IMR-90 (cell line): ENCODE measurements at regions not wholly inside any gene's neighbourhood (a gene's known extent, or its start where the extent isn't known, plus 50 kb on each side); places are given as distances from the start of the nearest gene placed in this dataset.

Source experiments
- ATAC-seq: fragments of 200-7000 bp; cut with Tn5 transposase; 2 replicates; pipeline ENCODE4 v1.9.1; 2020; ENCODE audit warnings: low read depth, mild to moderate bottlenecking, moderate library complexity
- BruUV-seq: library from RNA; stranded (reverse); fragments of 400-500 nt; replicated peaks from 2 replicates; lab custom pipeline; 2021; lab: Mats Ljungman, UMichigan
- CTCF ChIA-PET: fragments of 300-600 bp; formaldehyde crosslinking; extraction: SDS; loops from one replicate; lab custom pipeline; 2021; ENCODE audit warnings: antibody characterized with exemption; lab: Yijun Ruan, JAX
- POLR2A ChIA-PET: fragments of 300-600 bp; sonication (Branson Sonifier 250); formaldehyde crosslinking; loops from one replicate; lab custom pipeline; 2022; ENCODE audit warnings: antibody characterized with exemption; ENCODE audit not compliant: unreplicated experiment; lab: Charles Lee
- DNase-seq: peaks from one replicate; pipeline ENCODE4 v3.0.0; 2013
- H2AFZ ChIP-seq: replicated peaks from 2 replicates; pipeline ENCODE3; 2013; ENCODE audit warnings: low read length, mild to moderate bottlenecking; ENCODE audit not compliant: poor library complexity
- H2AK5ac ChIP-seq: 2 replicates; pipeline ENCODE4 v1.6.1; 2013; ENCODE audit warnings: low read depth, low read length, inconsistent platforms
- H2AK9ac ChIP-seq: replicated peaks from 2 replicates; pipeline ENCODE3; 2013; ENCODE audit warnings: mild to moderate bottlenecking, low read depth, low read length, moderate library complexity; ENCODE audit not compliant: poor library complexity
- H2BK120ac ChIP-seq: 2 replicates; pipeline ENCODE4 v1.6.1; 2013; ENCODE audit warnings: low read depth, low read length, inconsistent platforms
- H2BK15ac ChIP-seq: 3 replicates; pipeline ENCODE4 v1.6.1; 2013; ENCODE audit warnings: low read depth, low read length, inconsistent platforms
- H2BK20ac ChIP-seq: 2 replicates; pipeline ENCODE4 v1.6.1; 2013; ENCODE audit warnings: low read depth, mild to moderate bottlenecking, inconsistent platforms, low read length, moderate library complexity
- H2BK5ac ChIP-seq: 2 replicates; pipeline ENCODE4 v1.6.1; 2013; ENCODE audit warnings: mild to moderate bottlenecking, low read depth, low read length, inconsistent platforms; ENCODE audit not compliant: poor library complexity, severe bottlenecking
- H3K14ac ChIP-seq: replicated peaks from 2 replicates; pipeline ENCODE4 v1.6.1; 2013; ENCODE audit warnings: low read depth, low read length, inconsistent platforms
- H3K18ac ChIP-seq: 2 replicates; pipeline ENCODE4 v1.6.1; 2013; ENCODE audit warnings: low read depth, low read length, control low read depth
- H3K23ac ChIP-seq: 2 replicates; pipeline ENCODE4 v1.6.1; 2013; ENCODE audit warnings: low read depth, low read length, inconsistent platforms
- H3K27ac ChIP-seq: 2 replicates; pipeline ENCODE4 v1.5.1; 2013; ENCODE audit warnings: mild to moderate bottlenecking, control low read depth, low read length; ENCODE audit not compliant: insufficient read depth
- H3K27me3 ChIP-seq: 2 replicates; pipeline ENCODE4 v1.6.1; 2013; ENCODE audit warnings: low read length; ENCODE audit not compliant: control insufficient read depth, insufficient read depth
- H3K36me3 ChIP-seq: 2 replicates; pipeline ENCODE4 v1.6.1; 2013; ENCODE audit warnings: low read length, mixed read lengths; ENCODE audit not compliant: control insufficient read depth, insufficient read depth
- H3K4ac ChIP-seq: 2 replicates; pipeline ENCODE4 v1.6.1; 2013; ENCODE audit warnings: low read depth, low read length, inconsistent platforms
- H3K4me1 ChIP-seq: 2 replicates; pipeline ENCODE4 v1.6.1; 2013; ENCODE audit warnings: low read length, mixed read lengths; ENCODE audit not compliant: control insufficient read depth, insufficient read depth
- H3K4me2 ChIP-seq: 2 replicates; pipeline ENCODE4 v1.6.1; 2013; ENCODE audit warnings: low read depth, mild to moderate bottlenecking, control low read depth, low read length, moderate library complexity
- H3K4me3 ChIP-seq: 2 replicates; pipeline ENCODE4 v1.5.1; 2013; ENCODE audit warnings: low read depth, mild to moderate bottlenecking, control low read depth, low read length, moderate library complexity; ENCODE audit not compliant: insufficient read depth
- H3K56ac ChIP-seq: 2 replicates; pipeline ENCODE4 v1.6.1; 2013; ENCODE audit warnings: low read length, inconsistent platforms; ENCODE audit not compliant: insufficient read depth; ENCODE audit errors: extremely low read depth
- H3K79me1 ChIP-seq, 2 experiments: 2 replicates each; pipeline ENCODE4 v1.6.1; 2013; ENCODE audit warnings: low read length in 2 of 2, inconsistent platforms in 1 of 2, low read depth in 1 of 2
- H3K9ac ChIP-seq: 2 replicates; pipeline ENCODE4 v1.6.1; 2013; ENCODE audit warnings: low read depth, low read length, control low read depth
- H3K9me1 ChIP-seq: 2 replicates; pipeline ENCODE4 v1.6.1; 2013; ENCODE audit warnings: low read length, inconsistent platforms; ENCODE audit not compliant: insufficient read depth
- H3K9me3 ChIP-seq: 2 replicates; pipeline ENCODE4 v1.6.1; 2013; ENCODE audit warnings: low read length; ENCODE audit not compliant: control insufficient read depth, insufficient read depth
- H4K20me1 ChIP-seq: 2 replicates; pipeline ENCODE4 v1.6.1; 2013; ENCODE audit warnings: low read length, inconsistent platforms; ENCODE audit not compliant: insufficient read depth
- H4K5ac ChIP-seq: 2 replicates; pipeline ENCODE4 v1.6.1; 2013; ENCODE audit warnings: mild to moderate bottlenecking, low read depth, low read length, control low read depth
- H4K8ac ChIP-seq, 2 experiments: 2 replicates each; pipeline ENCODE4 v1.6.1; 2013; ENCODE audit warnings: low read depth in 2 of 2, low read length in 2 of 2, control low read depth in 1 of 2, inconsistent platforms in 1 of 2
- H4K91ac ChIP-seq: 2 replicates; pipeline ENCODE4 v1.6.1; 2013; ENCODE audit warnings: low read depth, low read length, inconsistent platforms; ENCODE audit not compliant: insufficient read depth
- MAZ ChIP-seq: IDR thresholded peaks from 2 replicates; pipeline ENCODE4 v1.6.1; 2012; ENCODE audit warnings: low read depth, mild to moderate bottlenecking, low read length, improper control_type of control experiment, moderate library complexity, borderline replicate concordance
- MXI1 ChIP-seq: IDR thresholded peaks from 2 replicates; pipeline ENCODE4 v1.6.1; 2012; ENCODE audit warnings: low read depth, mild to moderate bottlenecking, low read length, moderate library complexity, borderline replicate concordance
- NFE2L2 ChIP-seq: fragments of 150-350 bp; IDR thresholded peaks from 2 replicates; pipeline ENCODE4 v1.6.1; 2016; ENCODE audit warnings: low read depth, mild to moderate bottlenecking, low read length
- RAD21 ChIP-seq: IDR thresholded peaks from 2 replicates; pipeline ENCODE4 v1.6.1; 2012; ENCODE audit warnings: low read length, improper control_type of control experiment
- SMC3 ChIP-seq: fragments of 150-350 bp; IDR thresholded peaks from 2 replicates; pipeline ENCODE4 v1.6.1; 2016; ENCODE audit warnings: low read depth, mild to moderate bottlenecking, antibody characterized with exemption, low read length, moderate library complexity
- WGBS, 2 experiments: methylation state at CpG; one replicate each; pipeline versions ENCODE4 v1.1.5 to v1.1.7; 2013; ENCODE audit warnings: missing lambda C conversion rate in 2 of 2; ENCODE audit not compliant: insufficient read length in 1 of 2; ENCODE audit errors: extremely low coverage in 2 of 2; 5-methylcytosine and 5-hydroxymethylcytosine counted together
- dilution Hi-C: fragments of 300-500 bp; cut with HindIII; formaldehyde crosslinking; loops from one replicate; pipeline ENCODE4 v1.14.3; 2018; ENCODE audit warnings: low sequenced_read_pairs; ENCODE audit not compliant: unreplicated experiment
- in situ Hi-C: fragments of 300-500 bp; cut with MboI; formaldehyde crosslinking; loops from 3 replicates; pipeline ENCODE4 v1.14.3; 2019; ENCODE audit warnings: low sequenced_read_pairs, inconsistent platforms, mixed read lengths
- intact Hi-C: fragments of 100-400 bp; cut with micrococcal nuclease; formaldehyde crosslinking; loops from 2 replicates; pipeline ENCODE4 v1.10.0; 2022

GRCh38 chr11:92725352-92725751 lies 244.1 kb upstream of the MTNR1B start:
- BruUV-seq, result no TSS peak
- intact Hi-C loops, result no loop called here

More at GRCh38 chr11:92725352-92725751, 244.1 kb upstream of the MTNR1B start:
- Histone ChIP-seq H2BK120ac (no peak overlapping the region), H3K79me1 (no peaks in the 10 kb centered on the region), H3K56ac (no peak overlapping the region), H4K91ac (no peak overlapping the region), H2BK15ac (no peak overlapping the region), H4K20me1 (no peaks in the 10 kb centered on the region), H4K8ac (no peak overlapping the region), H4K5ac (no peak overlapping the region), H3K18ac (no peak overlapping the region), H2AK5ac (no peak overlapping the region), H3K4ac (no peak overlapping the region), H3K14ac (no peak overlapping the region), H3K9ac (no peak overlapping the region), H2AFZ (no peak overlapping the region), H3K4me3 (no peak overlapping the region), H3K36me3 (no peaks in the 10 kb centered on the region), H3K27me3 (no peaks in the 10 kb centered on the region), H3K9me1 (no peaks in the 10 kb centered on the region), H3K9me3 (no peaks in the 10 kb centered on the region), H3K23ac (no peak overlapping the region), H3K27ac (no peak overlapping the region), H3K4me1 (no peaks in the 10 kb centered on the region), H2AK9ac (no peak overlapping the region), H3K4me2 (no peak overlapping the region), H2BK20ac (no peak overlapping the region), H2BK5ac (no peak overlapping the region)
- CTCF ChIA-PET, result interaction anchor here (0.6 kb wide), 1 partner anchor 1786 kb away, joined by 3 read pairs; no protein-coding TSS in a partner anchor
- no CpG with 5 or more reads among the region's 1 CpG for WGBS, 2 experiments
- ATAC-seq (no peak), DNase-seq (no peak)
- POLR2A ChIA-PET, result no interaction called here
- TF ChIP-seq RAD21 (no peak), MAZ (no peak), NFE2L2 (no peak), MXI1 (no peak), SMC3 (no peak)
- in situ Hi-C loops, result no loop called here
- dilution Hi-C loops, result no loop called here
